ENCODE measurements at regions not wholly inside any gene's neighbourhood (a gene's known extent, or its start where the extent isn't known, plus 50 kb on each side); places are given as distances from the start of the nearest gene placed in this dataset.

GRCh38 chr5:36450229-36451014, 148.7 kb upstream of the RANBP3L start:
- no peak for TF ChIP-seq CTCF (IDR thresholded peaks at IDR 0.05)
- H3K4me1 Mint-ChIP-seq (ENCODE audit: unreplicated experiment): no peaks in the 10 kb centered on the region
- H3K9me3 Mint-ChIP-seq (ENCODE audit: unreplicated experiment): no peaks in the 10 kb centered on the region
- no peak for DNase-seq (ENCODE audit: extremely low spot score, unreplicated experiment)
- H3K36me3 Mint-ChIP-seq (ENCODE audit: unreplicated experiment): no peaks in the 10 kb centered on the region
- H3K27me3 Mint-ChIP-seq (ENCODE audit: unreplicated experiment): peaks cover 16% of the 10 kb centered on the region
- no peak overlapping the region for H3K4me3 Mint-ChIP-seq (ENCODE audit: unreplicated experiment)
- no peak overlapping the region for H3K27ac Mint-ChIP-seq (ENCODE audit: unreplicated experiment)

- no peaks in the 10 kb centered on the region for H3K4me1 Mint-ChIP-seq (ENCODE audit: unreplicated experiment)
- no peak for TF ChIP-seq CTCF (IDR thresholded peaks at IDR 0.05)
- no peaks in the 10 kb centered on the region for H3K36me3 Mint-ChIP-seq (ENCODE audit: unreplicated experiment)
- no peaks in the 10 kb centered on the region for H3K9me3 Mint-ChIP-seq (ENCODE audit: unreplicated experiment)
- no peak overlapping the region for H3K4me3 Mint-ChIP-seq (ENCODE audit: unreplicated experiment)
- H3K27ac Mint-ChIP-seq (ENCODE audit: unreplicated experiment): no peak overlapping the region
- no peak for DNase-seq (ENCODE audit: extremely low spot score, unreplicated experiment)
- H3K27me3 Mint-ChIP-seq (ENCODE audit: unreplicated experiment): peaks cover 16% of the 10 kb centered on the region
Observed at GRCh38 chr5:36452424-36453006, 150.8 kb upstream of the RANBP3L start.

DNA sequence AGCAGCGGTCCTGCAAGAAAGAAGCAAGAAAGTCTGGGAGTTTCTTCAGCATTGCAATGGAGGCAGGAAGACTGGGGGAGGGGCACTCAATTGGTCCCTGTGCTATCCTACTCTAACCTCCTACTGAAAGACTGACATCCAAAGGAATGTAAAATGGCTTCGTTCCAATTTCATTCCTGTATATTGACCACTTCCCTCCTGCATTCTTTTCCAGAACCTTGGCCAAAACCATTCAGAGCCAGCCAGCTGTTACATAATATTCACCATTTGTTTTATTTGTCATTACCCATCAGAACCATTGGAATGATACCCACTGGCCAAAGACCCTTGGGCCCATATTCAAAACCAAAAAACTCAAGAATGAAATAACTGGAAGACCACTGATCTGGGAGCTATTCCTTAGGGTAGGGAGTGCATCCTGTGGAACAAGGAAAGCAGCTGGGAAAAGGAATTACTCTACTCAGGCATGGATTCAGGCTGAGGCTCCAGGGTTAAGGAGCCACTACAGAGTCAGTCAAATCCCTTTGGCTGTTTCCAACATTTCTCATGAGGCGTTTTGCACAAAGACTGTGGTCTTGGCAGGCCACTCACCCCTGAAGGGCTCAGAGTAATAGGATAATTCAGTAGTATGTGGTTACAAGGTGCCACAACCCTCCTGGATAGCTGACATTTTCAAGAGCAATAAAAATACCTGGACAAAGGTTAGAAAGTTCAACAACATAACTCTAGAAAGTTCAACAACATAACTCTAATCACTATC, 148.7 kb upstream of the SLC1A3 start:
- no peak for TF ChIP-seq CTCF (IDR thresholded peaks at IDR 0.05)
- Mint-ChIP-seq H3K27ac (ENCODE audit: unreplicated experiment) (no peak overlapping the region), H3K27me3 (ENCODE audit: unreplicated experiment) (peaks cover 10% of the 10 kb centered on the region), H3K4me3 (ENCODE audit: unreplicated experiment) (no peak overlapping the region), H3K4me1 (ENCODE audit: unreplicated experiment) (no peaks in the 10 kb centered on the region), H3K9me3 (ENCODE audit: unreplicated experiment) (no peaks in the 10 kb centered on the region), H3K36me3 (ENCODE audit: unreplicated experiment) (no peaks in the 10 kb centered on the region)
- DNase-seq (ENCODE audit: extremely low spot score, unreplicated experiment): no peak

DNA sequence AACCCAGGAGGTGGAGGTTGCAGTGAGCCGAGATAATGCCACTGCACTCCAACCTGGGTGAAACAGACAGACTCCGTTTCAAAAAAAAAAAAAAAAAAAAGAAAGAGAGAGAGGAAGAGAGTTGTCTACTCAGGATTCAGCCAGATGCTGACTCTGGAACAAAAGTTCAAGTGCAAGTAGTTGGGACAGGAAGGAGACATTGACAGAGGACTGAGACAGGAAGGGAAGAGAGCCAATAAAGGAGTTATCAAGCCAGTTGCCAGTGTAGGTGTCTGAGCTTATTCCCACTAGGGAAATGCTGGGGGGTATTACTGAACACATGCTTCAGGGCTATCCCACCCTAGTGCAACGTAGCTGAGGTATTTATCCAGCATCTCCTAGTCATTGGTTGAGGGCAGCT, 147.7 kb upstream of the SLC1A3 start:
- Mint-ChIP-seq H3K4me1 (ENCODE audit: unreplicated experiment) (no peaks in the 10 kb centered on the region), H3K27me3 (ENCODE audit: unreplicated experiment) (peaks cover 11% of the 10 kb centered on the region), H3K36me3 (ENCODE audit: unreplicated experiment) (no peaks in the 10 kb centered on the region), H3K4me3 (ENCODE audit: unreplicated experiment) (no peak overlapping the region), H3K27ac (ENCODE audit: unreplicated experiment) (no peak overlapping the region), H3K9me3 (ENCODE audit: unreplicated experiment) (no peaks in the 10 kb centered on the region)
- no peak for TF ChIP-seq CTCF (IDR thresholded peaks at IDR 0.05)
- no peak for DNase-seq (ENCODE audit: extremely low spot score, unreplicated experiment)
